ENCODE measurements at regions not wholly inside any gene's neighbourhood (a gene's known extent, or its start where the extent isn't known, plus 50 kb on each side); places are given as distances from the start of the nearest gene placed in this dataset.

- DNase-seq: no peak
Observed at GRCh38 chr15:31513178-31513577, 186.5 kb downstream of the KLF13 start.

- no peak for DNase-seq
Observed at GRCh38 chr15:31516440-31516839, 189.8 kb downstream of the KLF13 start.

- DNase-seq: no peak
Observed at GRCh38 chr15:31516874-31517273, 190.2 kb downstream of the KLF13 start.

- no peak for DNase-seq
Observed at GRCh38 chr15:31517711-31518110, 191.1 kb downstream of the KLF13 start.

- DNase-seq: no peak
Observed at GRCh38 chr15:31522028-31522427, 195.4 kb downstream of the KLF13 start.

- DNase-seq: no peak
Observed at GRCh38 chr15:31523027-31523654, 196.5 kb downstream of the KLF13 start.

- DNase-seq: no peak
Observed at GRCh38 chr15:31523655-31524049, 197.0 kb downstream of the KLF13 start.

GRCh38 chr15:31525185-31525695 is 198.6 kb downstream of the KLF13 start:
- DNase-seq: no peak

GRCh38 chr15:31525988-31526665 is 199.5 kb downstream of the KLF13 start:
- DNase-seq: no peak

GRCh38 chr15:31526916-31527690 is 200.5 kb downstream of the KLF13 start:
- no peak for DNase-seq

- no peak for DNase-seq
Observed at GRCh38 chr15:31528846-31529245, 202.2 kb downstream of the KLF13 start.

GRCh38 chr15:31537770-31538592 is 211.3 kb downstream of the KLF13 start:
- DNase-seq: no peak

GRCh38 chr15:31540633-31541032 is 214.0 kb downstream of the KLF13 start:
- DNase-seq: no peak

- DNase-seq: no peak
Observed at GRCh38 chr15:31544361-31544760, 217.7 kb downstream of the KLF13 start.

- no peak for DNase-seq
Observed at GRCh38 chr15:31545257-31545656, 218.6 kb downstream of the KLF13 start.

- DNase-seq: no peak
Observed at GRCh38 chr15:31550211-31550977, 223.8 kb downstream of the KLF13 start.

- no peak for DNase-seq
Observed at GRCh38 chr15:31551323-31551722, 224.7 kb downstream of the KLF13 start.

GRCh38 chr15:31552482-31553099 is 226.0 kb downstream of the KLF13 start:
- DNase-seq: no peak

- peak; percentile 63 for DNase-seq
Observed at GRCh38 chr15:31554261-31554660, 227.6 kb downstream of the KLF13 start.

GRCh38 chr15:31555022-31555421 is 228.4 kb downstream of the KLF13 start:
- DNase-seq: no peak

GRCh38 chr15:31556494-31557150 is 230.0 kb downstream of the KLF13 start:
- DNase-seq: no peak
